ENCODE measurements at regions not wholly inside any gene's neighbourhood (a gene's known extent, or its start where the extent isn't known, plus 50 kb on each side); places are given as distances from the start of the nearest gene placed in this dataset.

GRCh38 chr6:9522101-9522500, 892.8 kb downstream of the TFAP2A start:
- Mint-ChIP-seq H3K9me3 (peaks cover 7 to 13% of the 10 kb centered on the region in 2 donors), H3K36me3 (no peaks in the 10 kb centered on the region), H3K27ac (no peak overlapping the region)
- ATAC-seq: no peak
- no peak for DNase-seq (ENCODE audit: low spot score in 2 of 2)

DNA sequence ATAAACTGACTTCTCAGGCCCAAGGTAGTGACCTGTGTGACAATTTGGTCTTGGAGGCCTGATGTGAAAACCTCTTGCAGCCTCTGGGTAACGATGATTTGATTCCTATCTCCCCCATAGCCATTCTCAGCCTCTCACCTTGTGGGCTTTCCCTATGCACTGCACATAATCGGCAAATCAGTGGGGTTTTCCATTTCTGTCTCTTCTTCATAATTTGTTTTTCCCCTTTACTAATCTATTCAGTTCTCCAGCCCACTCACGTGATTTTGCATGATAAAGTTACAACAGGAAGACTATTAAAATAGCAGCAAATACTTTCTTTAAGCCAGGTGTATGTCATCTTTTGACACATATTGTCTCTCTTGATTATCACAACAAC, 893.7 kb downstream of the TFAP2A start:
- ATAC-seq (no peak), DNase-seq (ENCODE audit: low spot score in 2 of 2) (no peak)
- peaks cover 5 to 15% of the 10 kb centered on the region in 2 donors for H3K9me3 Mint-ChIP-seq
- no peak overlapping the region for H3K27ac Mint-ChIP-seq
- H3K36me3 Mint-ChIP-seq: no peaks in the 10 kb centered on the region

DNA sequence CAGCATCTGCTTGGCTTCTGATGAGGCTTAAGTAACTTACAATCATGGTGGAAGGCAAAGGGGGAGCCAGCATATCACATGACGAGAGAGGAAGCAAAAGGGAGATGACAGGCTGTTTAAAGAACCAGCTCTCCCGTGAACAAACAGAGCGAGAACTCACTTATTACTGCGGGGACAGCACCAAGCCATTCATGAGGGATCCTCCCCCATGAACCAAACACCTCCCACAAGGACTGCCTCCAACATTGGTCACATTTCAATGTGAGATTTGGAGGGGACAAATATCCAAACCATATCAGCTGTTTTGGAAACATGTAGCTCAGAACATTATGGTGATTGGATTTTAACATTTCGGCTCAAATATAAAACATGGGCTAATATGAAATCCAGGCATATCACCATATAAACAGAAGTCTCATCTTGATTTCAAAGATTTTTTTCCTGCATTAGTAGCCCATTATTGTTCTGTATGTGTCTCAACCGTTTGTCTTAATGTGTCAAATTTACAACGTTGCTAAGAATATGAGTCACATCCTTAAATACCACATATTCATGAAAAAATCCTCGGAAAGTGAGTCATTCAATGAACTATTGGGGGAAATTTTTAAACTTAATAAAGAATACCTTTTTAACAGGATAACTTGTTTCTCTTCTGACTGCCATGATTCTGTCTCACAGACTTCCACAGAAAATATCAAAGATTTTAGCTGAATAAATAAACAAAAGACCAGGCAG, 894.3 kb downstream of the TFAP2A start:
- Mint-ChIP-seq H3K36me3 (no peaks in the 10 kb centered on the region), H3K9me3 (peaks cover 5 to 15% of the 10 kb centered on the region in 2 donors), H3K27ac (no peak overlapping the region)
- no peak for ATAC-seq
- DNase-seq (ENCODE audit: low spot score in 2 of 2): no peak

DNA sequence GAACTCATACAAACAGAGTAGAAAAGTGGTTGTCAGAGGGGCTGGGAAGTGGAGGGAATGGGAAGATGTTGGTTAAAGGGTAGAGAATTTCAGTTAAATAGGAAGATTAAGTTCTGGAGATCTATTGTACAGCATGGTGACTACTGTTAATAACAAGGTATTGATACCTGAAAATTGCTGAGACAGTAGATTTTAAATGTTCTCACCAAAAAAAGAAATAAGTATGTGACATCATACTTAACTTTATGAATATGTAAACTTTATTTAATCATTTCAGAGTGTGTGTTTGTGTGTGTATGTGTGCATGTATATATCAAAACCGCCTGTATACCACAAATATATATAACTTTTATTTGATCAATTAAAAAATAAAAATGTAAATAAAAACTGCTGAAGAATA, 896.4 kb downstream of the TFAP2A start:
- H3K36me3 Mint-ChIP-seq: no peaks in the 10 kb centered on the region
- DNase-seq (ENCODE audit: low spot score in 2 of 2) (no peak), ATAC-seq (no peak)
- peaks cover 5 to 15% of the 10 kb centered on the region in 2 donors for H3K9me3 Mint-ChIP-seq
- no peak overlapping the region for H3K27ac Mint-ChIP-seq

- Mint-ChIP-seq H3K27ac (no peak overlapping the region), H3K36me3 (no peaks in the 10 kb centered on the region), H3K9me3 (peaks cover 0 to 12% of the 10 kb centered on the region in 2 donors)
- DNase-seq (ENCODE audit: low spot score in 2 of 2) (no peak), ATAC-seq (no peak)
Observed at GRCh38 chr6:9517806-9518205, 897.1 kb downstream of the TFAP2A start.

DNA sequence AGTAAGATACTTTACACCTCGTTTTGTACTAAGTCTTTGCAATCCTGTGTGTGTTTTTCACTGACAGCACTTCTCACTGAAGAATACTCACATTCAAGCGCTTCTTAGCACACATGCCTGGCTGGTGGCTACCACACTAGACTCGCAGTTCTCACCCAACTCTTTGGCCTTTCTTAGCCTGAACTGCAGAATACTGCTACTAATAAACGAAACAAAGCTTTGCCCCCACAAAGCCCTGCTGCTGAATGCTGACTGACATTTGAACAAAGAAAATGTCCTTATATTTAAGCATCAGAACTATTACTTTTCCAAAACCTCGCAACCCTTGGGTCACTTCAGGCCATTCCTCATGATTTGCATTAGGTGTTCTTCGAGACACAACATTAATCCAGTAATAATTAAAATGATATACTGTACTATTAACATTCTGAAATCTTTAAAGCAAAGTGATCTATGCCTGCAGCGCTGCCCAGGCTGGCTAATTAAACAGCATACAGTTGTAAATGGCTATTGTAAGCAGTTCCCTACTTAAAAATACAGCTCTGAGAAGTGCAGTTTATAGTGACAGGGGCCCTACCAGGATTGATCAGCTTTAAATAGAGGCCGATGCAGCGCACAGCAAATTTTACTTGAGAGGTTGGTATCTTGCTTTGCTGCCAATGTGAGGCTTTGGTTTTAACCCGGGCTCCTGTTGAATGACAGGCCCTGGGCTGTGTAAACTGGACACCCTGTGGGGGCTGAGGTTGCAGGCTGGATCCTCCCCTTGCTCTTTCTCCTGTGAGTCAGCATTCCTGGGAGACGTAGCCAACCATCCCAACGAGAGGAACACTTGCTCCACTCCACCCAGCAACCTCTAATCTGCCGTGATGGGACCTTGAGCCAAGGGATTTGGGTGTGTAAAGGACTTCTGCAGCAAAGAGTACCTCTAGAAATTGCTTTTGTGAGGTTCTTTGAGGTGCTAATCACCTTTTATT, 899.0 kb downstream of the TFAP2A start:
- Mint-ChIP-seq H3K27ac (no peak overlapping the region), H3K9me3 (peaks cover 0 to 12% of the 10 kb centered on the region in 2 donors), H3K36me3 (no peaks in the 10 kb centered on the region)
- ATAC-seq (no peak), DNase-seq (ENCODE audit: low spot score in 2 of 2) (no peak)

GRCh38 chr6:9514146-9514545, 900.7 kb downstream of the TFAP2A start:
- no peak for ATAC-seq
- H3K36me3 Mint-ChIP-seq: no peaks in the 10 kb centered on the region
- DNase-seq (ENCODE audit: low spot score in 2 of 2): no peak
- no peak overlapping the region for H3K27ac Mint-ChIP-seq
- H3K9me3 Mint-ChIP-seq: peaks cover 0 to 4% of the 10 kb centered on the region in 2 donors

GRCh38 chr6:9511157-9511556, 903.7 kb downstream of the TFAP2A start:
- Mint-ChIP-seq H3K9me3 (peaks cover 0 to 7% of the 10 kb centered on the region in 2 donors), H3K27ac (no peak overlapping the region), H3K36me3 (no peaks in the 10 kb centered on the region)
- DNase-seq (ENCODE audit: low spot score in 2 of 2): no peak
- no peak for ATAC-seq

DNA sequence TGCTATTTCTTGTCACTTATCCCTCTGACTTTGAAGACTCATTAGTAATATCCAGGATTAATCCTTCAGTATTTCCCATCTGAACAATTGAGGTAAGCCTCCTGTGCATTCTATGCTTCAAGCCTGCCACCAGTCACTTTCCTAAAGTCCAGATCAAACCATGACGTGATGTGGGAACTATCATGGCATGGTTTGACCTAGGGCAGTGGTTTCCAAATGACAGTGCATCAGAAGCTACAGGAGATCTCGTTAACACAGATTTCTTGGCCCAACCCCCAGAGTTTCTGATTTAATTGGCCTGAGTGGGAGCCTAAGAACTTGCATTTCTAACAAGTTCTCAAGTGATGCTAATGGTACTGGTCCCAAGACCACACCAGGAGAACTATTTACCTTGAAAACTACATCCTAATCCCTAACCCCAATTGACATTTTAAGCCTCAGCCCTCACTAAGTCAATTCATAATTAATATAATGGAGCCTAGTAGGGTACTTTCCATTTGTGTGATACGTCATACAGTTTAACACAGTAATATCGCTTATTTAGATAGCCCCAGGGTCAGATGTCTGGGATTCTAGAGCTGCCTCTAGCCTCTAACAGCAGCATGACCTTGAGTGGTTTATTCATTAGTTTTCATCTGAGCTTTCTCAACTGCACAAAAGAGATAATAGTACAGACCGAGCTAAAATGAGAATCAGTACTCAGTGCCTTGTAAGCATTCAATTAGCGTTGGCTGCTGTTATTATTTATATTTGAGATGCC, 907.6 kb downstream of the TFAP2A start:
- ATAC-seq (no peak), DNase-seq (ENCODE audit: low spot score in 2 of 2) (no peak)
- no peak overlapping the region for H3K27ac Mint-ChIP-seq
- H3K9me3 Mint-ChIP-seq: peaks cover 7 to 14% of the 10 kb centered on the region in 2 donors
- no peaks in the 10 kb centered on the region for H3K36me3 Mint-ChIP-seq

GRCh38 chr6:9504191-9504590, 910.7 kb downstream of the TFAP2A start:
- no peak for ATAC-seq
- DNase-seq (ENCODE audit: low spot score in 2 of 2): no peak
- Mint-ChIP-seq H3K27ac (no peak overlapping the region), H3K36me3 (no peaks in the 10 kb centered on the region), H3K9me3 (peaks cover 7 to 14% of the 10 kb centered on the region in 2 donors)

DNA sequence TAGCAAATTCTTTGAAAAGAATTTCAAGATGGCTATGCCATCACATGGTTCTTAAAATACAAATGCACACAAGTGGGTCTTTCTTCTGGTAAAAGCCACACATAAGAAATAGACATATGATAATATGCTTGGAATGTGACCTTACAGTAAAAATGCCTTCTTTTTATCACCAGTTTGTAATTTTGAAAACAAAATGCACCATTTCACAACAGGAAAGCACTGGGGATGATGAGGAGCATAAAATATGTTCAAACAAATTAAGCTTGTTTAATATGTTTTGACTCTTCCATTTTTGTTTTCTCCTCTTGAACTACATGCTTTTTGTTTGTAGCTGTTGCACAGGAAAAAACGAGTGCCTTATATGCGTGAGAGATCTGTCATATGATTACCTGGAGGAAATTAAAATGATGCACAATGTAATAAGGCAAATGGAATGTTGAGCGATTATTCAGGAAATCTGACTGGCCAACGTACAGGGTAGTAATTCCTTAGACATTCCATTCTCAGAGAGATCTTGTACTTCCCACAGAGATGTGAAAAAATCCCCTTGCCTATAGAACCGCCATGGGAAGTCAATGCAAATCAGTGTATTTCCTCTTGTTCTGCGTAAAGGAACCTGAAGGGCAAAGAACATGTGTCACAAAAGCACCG, 911.6 kb downstream of the TFAP2A start:
- H3K27ac Mint-ChIP-seq: no peak overlapping the region
- DNase-seq (ENCODE audit: low spot score in 2 of 2) (no peak), ATAC-seq (no peak)
- H3K36me3 Mint-ChIP-seq: no peaks in the 10 kb centered on the region
- peaks cover 7 to 14% of the 10 kb centered on the region in 2 donors for H3K9me3 Mint-ChIP-seq

GRCh38 chr6:9499709-9500108, 915.2 kb downstream of the TFAP2A start:
- Mint-ChIP-seq H3K27ac (no peak overlapping the region), H3K36me3 (peaks cover 0 to 4% of the 10 kb centered on the region in 2 donors), H3K9me3 (peaks cover 14 to 20% of the 10 kb centered on the region in 2 donors)
- ATAC-seq (no peak), DNase-seq (ENCODE audit: low spot score in 2 of 2) (no peak)

DNA sequence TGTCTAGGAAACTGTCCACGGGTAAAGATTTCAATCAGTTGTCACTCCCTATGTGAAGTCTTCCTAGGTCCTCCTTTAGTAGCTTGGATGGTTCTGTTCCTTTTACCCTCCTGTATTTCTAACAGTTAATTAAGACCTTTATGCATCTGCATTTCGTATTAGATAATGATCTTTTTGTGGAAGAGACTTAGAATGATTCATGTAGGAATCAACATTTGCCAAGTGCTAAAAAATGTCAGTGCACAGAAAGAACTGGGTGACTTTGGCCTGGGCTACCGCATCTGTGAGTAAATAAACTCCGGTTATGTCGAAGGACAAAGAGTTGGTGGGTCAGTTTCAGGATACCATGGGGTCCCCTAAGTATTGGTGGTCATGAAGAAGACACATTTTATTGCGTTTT, 918.0 kb downstream of the TFAP2A start:
- ATAC-seq (no peak), DNase-seq (ENCODE audit: low spot score in 2 of 2) (no peak)
- Mint-ChIP-seq H3K9me3 (peaks cover 12 to 14% of the 10 kb centered on the region in 2 donors), H3K27ac (no peak overlapping the region), H3K36me3 (peaks cover 0 to 6% of the 10 kb centered on the region in 2 donors)

DNA sequence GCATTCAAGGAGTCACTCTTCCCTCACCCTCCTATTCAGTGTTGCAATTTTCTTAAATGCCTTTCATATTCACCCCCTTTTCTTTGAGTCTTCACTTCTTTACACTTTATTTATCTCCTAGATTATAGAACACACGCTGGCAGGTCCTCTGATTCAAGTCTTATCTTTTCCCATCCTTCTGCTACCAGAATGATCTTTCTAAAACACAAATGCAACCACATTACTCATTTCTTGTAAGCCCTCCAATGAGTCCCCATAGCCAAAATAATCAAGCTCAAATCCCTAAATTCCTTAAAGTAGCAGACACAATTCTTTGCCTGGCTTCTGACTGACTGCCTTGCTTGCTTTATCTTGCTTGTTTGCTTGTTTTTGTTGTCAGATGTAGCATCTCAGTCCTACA, 920.0 kb downstream of the TFAP2A start:
- Mint-ChIP-seq H3K9me3 (peaks cover 12 to 14% of the 10 kb centered on the region in 2 donors), H3K27ac (no peak overlapping the region), H3K36me3 (peaks cover 0 to 6% of the 10 kb centered on the region in 2 donors)
- DNase-seq (ENCODE audit: low spot score in 2 of 2): no peak
- ATAC-seq: no peak

- H3K27ac Mint-ChIP-seq: no peak overlapping the region
- peaks cover 11 to 14% of the 10 kb centered on the region in 2 donors for H3K9me3 Mint-ChIP-seq
- DNase-seq (ENCODE audit: low spot score in 2 of 2) (no peak), ATAC-seq (no peak)
- peaks cover 0 to 6% of the 10 kb centered on the region in 2 donors for H3K36me3 Mint-ChIP-seq
Observed at GRCh38 chr6:9492790-9493189, 922.1 kb downstream of the TFAP2A start.

GRCh38 chr6:9487128-9487527, 927.7 kb downstream of the TFAP2A start:
- H3K27ac Mint-ChIP-seq: no peak overlapping the region
- H3K9me3 Mint-ChIP-seq: peaks cover 0 to 5% of the 10 kb centered on the region in 2 donors
- no peaks in the 10 kb centered on the region for H3K36me3 Mint-ChIP-seq
- DNase-seq (ENCODE audit: low spot score in 2 of 2): no peak
- no peak for ATAC-seq

Measured in activated naive CD4-positive, alpha-beta T cell treated with anti-CD3 and anti-CD28 coated beads, Interleukin-2, amount 50 U/mL, for 72 hours (primary cell).